GM12878 (cell line): ENCODE measurements at regions not wholly inside any gene's neighbourhood (a gene's known extent, or its start where the extent isn't known, plus 50 kb on each side); places are given as distances from the start of the nearest gene placed in this dataset.

ENCODE experiments used
- ATAC-seq: fragments of 200-7000 bp; cut with Tn5 transposase; 3 replicates; pipeline ENCODE4 v1.9.1; 2020; ENCODE audit warnings: mild to moderate bottlenecking, moderate library complexity
- BruUV-seq: library from RNA; stranded (reverse); fragments of 400-500 nt; replicated peaks from 2 replicates; lab custom pipeline; 2021; lab: Mats Ljungman, UMichigan
- CTCF ChIA-PET: fragments of 300-600 bp; sonication (Branson Sonifier 250); formaldehyde crosslinking; extraction: SDS; loops from one replicate; lab custom pipeline; 2021; ENCODE audit warnings: inconsistent platforms; lab: Yijun Ruan, JAX
- POLR2A ChIA-PET: fragments of 350-600 bp; formaldehyde crosslinking; extraction: SDS; loops from one replicate; lab custom pipeline; 2021; ENCODE audit warnings: inconsistent platforms; lab: Charles Lee
- RAD21 ChIA-PET: fragments of 300-600 bp; sonication (Branson Sonifier 250); formaldehyde crosslinking; loops from one replicate; lab custom pipeline; 2023; ENCODE audit warnings: antibody characterized with exemption; ENCODE audit not compliant: unreplicated experiment; lab: Charles Lee
- SMC1A ChIA-PET: fragments of 300-600 bp; sonication (Branson Sonifier 250); formaldehyde crosslinking; loops from one replicate; lab custom pipeline; 2023; ENCODE audit not compliant: unreplicated experiment, uncharacterized antibody; lab: Charles Lee
- DNase-seq: peaks from one replicate; pipeline ENCODE4 v3.0.0-alpha.2; 2011; ENCODE audit warnings: low read depth, low spot score
- FAIRE-seq: peaks from 3 replicates; lab custom pipeline; 2011; peaks lifted over from hg19 to GRCh38; lab: Jason Lieb, UNC
- H2AFZ ChIP-seq: 2 replicates; pipeline ENCODE4 v1.6.0; 2011; ENCODE audit warnings: low read depth, low read length, control low read depth; ENCODE audit not compliant: control insufficient read depth
- H3K27ac ChIP-seq: 2 replicates; pipeline ENCODE4 v1.5.1; 2011; ENCODE audit warnings: control low read depth; ENCODE audit not compliant: control insufficient read depth, insufficient read depth
- H3K27me3 ChIP-seq, 2 experiments: replicated peaks in 1 of 2; 2 replicates each; pipeline versions ENCODE4 v1.6.0 to v1.6.1; 2011; ENCODE audit warnings: low read length in 1 of 2; ENCODE audit not compliant: control insufficient read depth in 2 of 2, insufficient read depth in 2 of 2
- H3K36me3 ChIP-seq, 2 experiments: 2 replicates each; pipeline ENCODE4 v1.5.1; 2011; ENCODE audit warnings: low read length in 1 of 2; ENCODE audit not compliant: control insufficient read depth in 2 of 2, insufficient read depth in 2 of 2
- H3K4me1 ChIP-seq: 2 replicates; pipeline ENCODE4 v1.6.1; 2011; ENCODE audit warnings: mild to moderate bottlenecking, low read length, moderate library complexity, mixed read lengths; ENCODE audit not compliant: control insufficient read depth, insufficient read depth
- H3K4me2 ChIP-seq: 2 replicates; pipeline ENCODE4 v1.6.0; 2011; ENCODE audit warnings: control low read depth; ENCODE audit not compliant: control insufficient read depth, insufficient read depth
- H3K4me3 ChIP-seq: fragments of 200-600 bp; sonication (generic); 2 replicates; pipeline ENCODE4 v1.5.1; 2016
- H3K79me2 ChIP-seq: 2 replicates; pipeline ENCODE4 v1.6.0; 2011; ENCODE audit warnings: low read length; ENCODE audit not compliant: control insufficient read depth, insufficient read depth
- H3K9ac ChIP-seq: 2 replicates; pipeline ENCODE4 v1.8.0; 2011; ENCODE audit warnings: low read length, control low read depth, mixed read lengths; ENCODE audit not compliant: control insufficient read depth, insufficient read depth
- H3K9me3 ChIP-seq: replicated peaks from 3 replicates; pipeline ENCODE4 v1.5.1; 2011; ENCODE audit warnings: mild to moderate bottlenecking, low read length; ENCODE audit not compliant: control insufficient read depth, insufficient read depth
- H4K20me1 ChIP-seq: 2 replicates; pipeline ENCODE4 v1.6.0; 2011; ENCODE audit not compliant: control insufficient read depth, insufficient read depth
- BMI1 ChIP-seq: fragments of 450-650 bp; IDR thresholded peaks from 2 replicates; pipeline ENCODE4 v1.6.1; 2016; ENCODE audit warnings: mild to moderate bottlenecking, moderate library complexity, borderline replicate concordance
- CREB1 ChIP-seq: IDR thresholded peaks from 2 replicates; pipeline ENCODE4 v1.6.1; 2012; ENCODE audit warnings: low read depth, mild to moderate bottlenecking, inconsistent platforms
- EGR1 ChIP-seq, 2 experiments: IDR thresholded peaks; 1 replicate in 1 of 2; 2 replicates in 1 of 2; pipeline ENCODE4 v1.6.1; 2011 to 2012; ENCODE audit warnings: low read depth in 2 of 2, low read length in 2 of 2, borderline replicate concordance in 1 of 2, mild to moderate bottlenecking in 1 of 2, moderate library complexity in 1 of 2
- ESRRA ChIP-seq: IDR thresholded peaks from 2 replicates; pipeline ENCODE4 v1.6.1; 2012; ENCODE audit warnings: mild to moderate bottlenecking, low read length, improper control_type of control experiment
- HCFC1 ChIP-seq: fragments of 150-350 bp; IDR thresholded peaks from 2 replicates; pipeline ENCODE4 v1.6.1; 2014; ENCODE audit warnings: low read length
- HDGF ChIP-seq: fragments of 450-650 bp; IDR thresholded peaks from 2 replicates; pipeline ENCODE4 v1.6.1; 2016; ENCODE audit warnings: antibody characterized with exemption
- JUND ChIP-seq: IDR thresholded peaks from 2 replicates; pipeline ENCODE4 v1.6.1; 2012; ENCODE audit warnings: low read depth, mild to moderate bottlenecking, low read length, improper control_type of control experiment, moderate library complexity
- MXI1 ChIP-seq: fragments of 150-350 bp; IDR thresholded peaks from 2 replicates; pipeline ENCODE4 v1.6.1; 2011; ENCODE audit warnings: low read depth, mild to moderate bottlenecking, inconsistent platforms, low read length, improper control_type of control experiment
- NR2F1 ChIP-seq: fragments of 450-650 bp; conservative IDR thresholded peaks from 2 replicates; pipeline ENCODE4 v1.6.1; 2017; ENCODE audit warnings: mild to moderate bottlenecking
- PML ChIP-seq: IDR thresholded peaks from 2 replicates; pipeline ENCODE4 v1.6.1; 2012; ENCODE audit warnings: low read length, inconsistent platforms
- SMARCA5 ChIP-seq: fragments of 450-650 bp; IDR thresholded peaks from 2 replicates; pipeline ENCODE4 v1.6.1; 2017; ENCODE audit warnings: mild to moderate bottlenecking
- SREBF2 ChIP-seq: IDR thresholded peaks from 2 replicates; pipeline ENCODE4 v1.6.1; 2012; ENCODE audit warnings: mild to moderate bottlenecking, low read length
- TAF1 ChIP-seq: IDR thresholded peaks from 2 replicates; pipeline ENCODE4 v1.6.1; 2011; ENCODE audit warnings: mild to moderate bottlenecking, low read depth, low read length, borderline replicate concordance
- TBL1XR1 ChIP-seq: IDR thresholded peaks from 2 replicates; pipeline ENCODE4 v1.6.1; 2012; ENCODE audit warnings: low read depth, low read length, improper control_type of control experiment
- in situ Hi-C: fragments of 300-500 bp; cut with MboI; formaldehyde crosslinking; loops from 9 replicates; pipeline ENCODE4 v1.14.3; 2018; ENCODE audit warnings: mixed read lengths
- intact Hi-C: fragments of 100-400 bp; cut with micrococcal nuclease; formaldehyde crosslinking; loops from one replicate; pipeline ENCODE4 v1.14.2; 2022; ENCODE audit not compliant: unreplicated experiment
- TF ChIP-seq, protein P1 (sequence below): IDR thresholded peaks from 2 replicates; pipeline ENCODE4 v1.6.1; 2012; ENCODE audit warnings: low read depth, low read length, improper control_type of control experiment
- TF ChIP-seq, protein P2 (sequence below): IDR thresholded peaks from 2 replicates; pipeline ENCODE4 v1.6.1; 2012; ENCODE audit warnings: low read length, inconsistent platforms
- TF ChIP-seq, protein P3 (sequence below): IDR thresholded peaks from 2 replicates; pipeline ENCODE4 v1.6.1; 2011; ENCODE audit warnings: borderline replicate concordance, low read depth, mild to moderate bottlenecking, moderate library complexity, mixed read lengths, low read length; ENCODE audit not compliant: insufficient read depth; ENCODE audit errors: extremely low read length

DNA sequence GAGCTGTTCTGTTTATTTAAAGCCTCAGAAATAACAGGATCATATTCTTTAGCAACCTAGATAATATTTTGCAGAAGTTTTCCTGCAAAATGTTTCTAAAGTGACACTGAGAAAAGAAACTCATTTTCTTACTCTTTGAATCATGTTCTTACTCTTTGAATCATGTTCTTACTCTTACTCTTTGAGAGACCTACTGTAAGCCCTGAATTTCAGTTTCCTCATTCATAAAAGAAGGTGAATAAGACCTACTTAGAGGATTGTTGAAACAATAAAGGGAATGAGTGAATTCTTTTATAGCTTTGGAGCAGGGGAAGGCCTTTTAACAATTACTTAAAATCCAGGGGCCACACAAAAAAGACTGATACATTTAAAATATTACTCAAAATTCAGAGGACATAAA, 221.7 kb upstream of the CMC1 start:
- peak; percentile 57 for ATAC-seq

More for the DNA sequence above, 221.7 kb upstream of the CMC1 start:
- no peaks in the 10 kb centered on the region for H3K79me2 ChIP-seq
- no peaks in the 10 kb centered on the region for H3K9me3 ChIP-seq
- CTCF ChIA-PET, result interaction anchor here (1.2 to 2.0 kb wide), 5 partner anchors 9 to 346 kb away, joined by 3 to 5 read pairs (median 3); no protein-coding TSS in a partner anchor
- RAD21 ChIA-PET, result interaction anchor here (0.7 to 13.4 kb wide), 9 partner anchors 9 to 308 kb away, joined by 3 to 248 read pairs (median 3); no protein-coding TSS in a partner anchor
- no peak overlapping the region for H2AFZ ChIP-seq
- FAIRE-seq (no peak), DNase-seq (no peak)
- H3K4me2 ChIP-seq, result no peak overlapping the region
- no peaks in the 10 kb centered on the region for H4K20me1 ChIP-seq
- H3K27ac ChIP-seq, result no peak overlapping the region
- in situ Hi-C loops, result no loop called here
- H3K4me1 ChIP-seq, result no peaks in the 10 kb centered on the region; the same call in 1 of the 2 replicates
- POLR2A ChIA-PET, result interaction anchor here (0.7 to 1.3 kb wide), 3 partner anchors 11 to 187 kb away, joined by 3 to 4 read pairs (median 3); no protein-coding TSS in a partner anchor
- no peak overlapping the region for H3K4me3 ChIP-seq
- no peak overlapping the region for H3K9ac ChIP-seq
- intact Hi-C loops, result loop anchor here (2.0 kb wide), 1 partner anchor 15 kb away; no protein-coding TSS in a partner anchor
- SMC1A ChIA-PET, result interaction anchor here (0.7 to 15.2 kb wide), 11 partner anchors 9 to 308 kb away, joined by 3 to 296 read pairs (median 3); no protein-coding TSS in a partner anchor
- H3K27me3 ChIP-seq, result no peaks in the 10 kb centered on the region
- BruUV-seq, result no TSS peak
- H3K36me3 ChIP-seq, result no peaks in the 10 kb centered on the region
- TF ChIP-seq, protein P1, sequence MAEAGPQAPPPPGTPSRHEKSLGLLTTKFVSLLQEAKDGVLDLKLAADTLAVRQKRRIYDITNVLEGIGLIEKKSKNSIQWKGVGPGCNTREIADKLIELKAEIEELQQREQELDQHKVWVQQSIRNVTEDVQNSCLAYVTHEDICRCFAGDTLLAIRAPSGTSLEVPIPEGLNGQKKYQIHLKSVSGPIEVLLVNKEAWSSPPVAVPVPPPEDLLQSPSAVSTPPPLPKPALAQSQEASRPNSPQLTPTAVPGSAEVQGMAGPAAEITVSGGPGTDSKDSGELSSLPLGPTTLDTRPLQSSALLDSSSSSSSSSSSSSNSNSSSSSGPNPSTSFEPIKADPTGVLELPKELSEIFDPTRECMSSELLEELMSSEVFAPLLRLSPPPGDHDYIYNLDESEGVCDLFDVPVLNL, result no peak
- no peak for TF ChIP-seq CREB1
- TF ChIP-seq EGR1 (IDR thresholded peaks at IDR 0.05; ENCODE audit: borderline replicate concordance in 1 of 2, low read depth in 2 of 2, low read length in 2 of 2), result no peak
- TF ChIP-seq, protein P2, sequence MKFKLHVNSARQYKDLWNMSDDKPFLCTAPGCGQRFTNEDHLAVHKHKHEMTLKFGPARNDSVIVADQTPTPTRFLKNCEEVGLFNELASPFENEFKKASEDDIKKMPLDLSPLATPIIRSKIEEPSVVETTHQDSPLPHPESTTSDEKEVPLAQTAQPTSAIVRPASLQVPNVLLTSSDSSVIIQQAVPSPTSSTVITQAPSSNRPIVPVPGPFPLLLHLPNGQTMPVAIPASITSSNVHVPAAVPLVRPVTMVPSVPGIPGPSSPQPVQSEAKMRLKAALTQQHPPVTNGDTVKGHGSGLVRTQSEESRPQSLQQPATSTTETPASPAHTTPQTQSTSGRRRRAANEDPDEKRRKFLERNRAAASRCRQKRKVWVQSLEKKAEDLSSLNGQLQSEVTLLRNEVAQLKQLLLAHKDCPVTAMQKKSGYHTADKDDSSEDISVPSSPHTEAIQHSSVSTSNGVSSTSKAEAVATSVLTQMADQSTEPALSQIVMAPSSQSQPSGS, result no peak
- no peak for TF ChIP-seq JUND
- TF ChIP-seq SMARCA5, result no peak
- no peak for TF ChIP-seq BMI1
- TF ChIP-seq TBL1XR1, result no peak
- no peak for TF ChIP-seq ESRRA
- TF ChIP-seq SREBF2, result no peak
- TF ChIP-seq HCFC1, result no peak
- TF ChIP-seq, protein P3, sequence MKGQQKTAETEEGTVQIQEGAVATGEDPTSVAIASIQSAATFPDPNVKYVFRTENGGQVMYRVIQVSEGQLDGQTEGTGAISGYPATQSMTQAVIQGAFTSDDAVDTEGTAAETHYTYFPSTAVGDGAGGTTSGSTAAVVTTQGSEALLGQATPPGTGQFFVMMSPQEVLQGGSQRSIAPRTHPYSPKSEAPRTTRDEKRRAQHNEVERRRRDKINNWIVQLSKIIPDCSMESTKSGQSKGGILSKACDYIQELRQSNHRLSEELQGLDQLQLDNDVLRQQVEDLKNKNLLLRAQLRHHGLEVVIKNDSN, result no peak
- TF ChIP-seq MXI1, result no peak
- no peak for TF ChIP-seq NR2F1
- TF ChIP-seq PML, result no peak
- TF ChIP-seq TAF1, result no peak
- TF ChIP-seq HDGF, result no peak
